VCaP (cell line): ENCODE measurements at regions not wholly inside any gene's neighbourhood (a gene's known extent, or its start where the extent isn't known, plus 50 kb on each side); places are given as distances from the start of the nearest gene placed in this dataset.

Experiments
- H3K27ac ChIP-seq: fragments of 450-650 bp; 2 replicates; pipeline ENCODE4 v1.5.1; 2017
- CTCF ChIP-seq: fragments of 450-650 bp; conservative IDR thresholded peaks from 2 replicates; pipeline ENCODE4 v1.5.1; 2017; ENCODE audit warnings: mild to moderate bottlenecking, moderate library complexity

- H3K27ac ChIP-seq: no peak overlapping the region
- TF ChIP-seq CTCF: no peak
Observed at GRCh38 chr1:29502225-29502910, 266.0 kb downstream of the PTPRU start.

- TF ChIP-seq CTCF: no peak
- no peak overlapping the region for H3K27ac ChIP-seq
Observed at GRCh38 chr1:29501227-29501976, 265.1 kb downstream of the PTPRU start.

- TF ChIP-seq CTCF: no peak
- H3K27ac ChIP-seq: no peak overlapping the region
Observed at GRCh38 chr1:29500651-29501050, 264.3 kb downstream of the PTPRU start.

GRCh38 chr1:29500041-29500440, 263.7 kb downstream of the PTPRU start:
- no peak overlapping the region for H3K27ac ChIP-seq

GRCh38 chr1:29499104-29499650, 262.9 kb downstream of the PTPRU start:
- no peak overlapping the region for H3K27ac ChIP-seq
- TF ChIP-seq CTCF: no peak

More at GRCh38 chr1:29500041-29500440, 263.7 kb downstream of the PTPRU start:
- TF ChIP-seq CTCF: no peak

GRCh38 chr1:29498126-29499103, 262.1 kb downstream of the PTPRU start:
- H3K27ac ChIP-seq: no peak overlapping the region
- no peak for TF ChIP-seq CTCF
